SIG-M5 treated with dmso at 0.1 percent for 504 hours (cell line): ENCODE measurements at regions not wholly inside any gene's neighbourhood (a gene's known extent, or its start where the extent isn't known, plus 50 kb on each side); places are given as distances from the start of the nearest gene placed in this dataset.

ENCODE experiments used
- DNase-seq: peaks from one replicate; lab custom pipeline; 2025; ENCODE audit not compliant: unreplicated experiment; lab: John Stamatoyannopoulos, UW

DNA sequence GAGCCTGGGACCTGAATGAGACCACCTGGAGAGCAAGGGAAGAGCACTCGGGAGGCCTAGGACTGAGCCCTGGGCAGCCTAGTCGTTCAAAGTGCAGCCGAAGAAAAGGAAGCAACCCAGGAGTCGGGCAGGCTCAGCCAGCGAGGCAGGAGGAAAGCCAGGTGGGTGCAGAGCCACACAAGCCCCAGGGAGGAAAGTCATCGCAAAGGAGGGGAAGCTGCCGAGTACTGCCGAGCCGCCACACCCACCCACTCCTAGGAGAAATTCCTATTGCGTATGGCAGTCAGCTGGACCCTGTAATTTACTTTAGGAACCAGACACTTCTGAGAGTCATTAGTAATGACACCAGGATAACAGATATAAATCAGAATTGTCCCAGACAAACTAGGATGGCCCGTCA, 187.6 kb downstream of the KATNIP start:
- no peak for DNase-seq
